ENCODE measurements at regions not wholly inside any gene's neighbourhood (a gene's known extent, or its start where the extent isn't known, plus 50 kb on each side); places are given as distances from the start of the nearest gene placed in this dataset.
A peak's percentile ranks its signal among the peaks of the same experiment; 100 is the strongest.
"Not testable (repeated sequence)": the region's sequence is repeated elsewhere in the genome, so short reads cannot be mapped to it uniquely, and the experiment has no call there.

DNA sequence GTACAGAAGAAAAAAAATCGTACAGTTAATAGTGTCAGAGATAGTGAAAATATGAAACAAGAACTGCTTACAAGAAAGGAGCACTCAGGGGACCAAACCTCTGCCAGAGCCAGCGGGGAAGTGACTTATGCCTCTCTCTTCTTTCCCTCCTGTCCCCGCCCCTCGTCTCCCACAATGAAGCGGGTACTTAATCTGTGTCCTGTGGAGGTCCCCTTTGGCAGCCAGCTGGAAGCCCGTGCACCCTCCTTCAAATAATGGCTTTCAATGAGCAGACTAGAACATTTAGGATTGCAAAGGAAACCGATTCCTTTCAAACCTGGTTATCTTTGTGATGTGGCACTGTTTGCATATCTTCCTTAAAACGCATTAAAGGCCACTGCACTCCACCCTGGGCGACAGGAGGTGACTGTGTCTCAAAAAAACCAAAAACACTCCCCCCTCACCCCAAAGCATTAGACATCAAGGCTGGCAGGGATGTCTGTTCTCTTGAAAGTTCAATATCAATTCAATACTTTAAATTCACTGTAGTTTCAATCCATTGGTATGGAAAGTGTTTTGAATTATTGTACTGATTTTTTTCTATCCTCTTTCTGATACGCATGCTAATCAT lies 51.7 kb downstream of the PPIAL4C start:
- DNase-seq; intact Hi-C loops (cut with DNase I): not testable (repeated sequence)

DNA sequence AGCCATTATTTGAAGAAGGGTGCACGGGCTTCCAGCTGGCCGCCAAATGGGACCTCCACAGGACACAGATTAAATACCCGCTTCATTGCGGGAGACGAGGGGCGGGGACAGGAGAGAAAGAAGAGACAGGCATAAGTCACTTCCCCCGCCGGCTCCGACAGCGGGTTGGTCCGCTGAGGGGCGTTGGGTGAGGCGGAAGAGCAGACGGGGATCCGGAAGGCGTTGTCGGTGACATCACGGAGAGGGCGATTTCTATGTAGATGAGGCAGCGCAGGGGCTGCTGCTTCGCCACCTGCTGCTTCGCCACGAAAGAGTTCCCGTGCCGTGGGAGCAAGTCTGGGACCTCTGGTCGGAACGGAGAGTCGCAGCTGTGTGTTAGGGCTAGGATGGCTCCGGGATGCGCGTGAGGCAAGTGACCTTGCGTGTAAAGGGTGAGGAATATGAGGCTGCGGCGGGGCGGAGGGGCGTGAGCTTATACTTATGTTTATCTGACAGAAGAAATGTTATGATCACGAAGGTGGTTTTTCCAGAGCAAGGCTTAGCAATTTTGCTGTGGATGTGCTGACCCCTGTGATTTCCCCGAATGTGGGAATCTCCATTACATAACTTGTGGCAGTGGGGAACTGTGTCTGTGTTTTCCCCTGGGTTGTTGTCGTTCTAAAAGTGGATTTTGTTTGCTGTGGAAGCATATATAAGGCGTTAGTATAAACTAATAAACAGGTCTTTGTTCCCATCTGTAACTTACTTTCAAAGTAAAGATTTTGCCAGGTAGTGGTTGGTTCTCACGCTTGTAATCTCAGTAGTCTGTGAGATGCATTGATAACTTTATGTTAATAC lies 52.9 kb downstream of the PPIAL4C start:
- peak; percentile 97 to 99 for ATAC-seq
- intact Hi-C loops (cut with DNase I): not testable (repeated sequence)
- peak; percentile 92 for DNase-seq

More for the DNA sequence above, 51.7 kb downstream of the PPIAL4C start:
- not testable (repeated sequence) for ATAC-seq

DNA sequence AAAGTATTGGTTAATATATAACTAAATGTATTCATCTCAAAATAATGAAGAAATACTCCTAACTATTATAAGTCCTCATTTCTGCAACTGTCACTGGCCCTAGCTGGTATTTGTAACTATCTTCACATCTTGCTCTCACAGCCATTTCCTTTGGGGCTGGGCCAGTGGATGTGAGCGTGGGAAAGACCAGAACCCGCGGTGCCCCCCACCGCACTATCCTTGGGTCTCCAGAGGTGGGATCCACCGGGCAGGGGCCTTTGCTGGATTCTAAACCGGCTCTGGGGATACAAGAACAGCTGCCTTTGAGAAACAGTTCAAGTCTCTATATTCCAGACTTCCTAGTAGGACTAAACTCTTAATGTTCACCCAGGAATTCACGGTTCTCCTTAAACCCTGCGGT lies 54.8 kb downstream of the PPIAL4C start:
- ATAC-seq; DNase-seq; intact Hi-C loops (cut with DNase I): not testable (repeated sequence)

DNA sequence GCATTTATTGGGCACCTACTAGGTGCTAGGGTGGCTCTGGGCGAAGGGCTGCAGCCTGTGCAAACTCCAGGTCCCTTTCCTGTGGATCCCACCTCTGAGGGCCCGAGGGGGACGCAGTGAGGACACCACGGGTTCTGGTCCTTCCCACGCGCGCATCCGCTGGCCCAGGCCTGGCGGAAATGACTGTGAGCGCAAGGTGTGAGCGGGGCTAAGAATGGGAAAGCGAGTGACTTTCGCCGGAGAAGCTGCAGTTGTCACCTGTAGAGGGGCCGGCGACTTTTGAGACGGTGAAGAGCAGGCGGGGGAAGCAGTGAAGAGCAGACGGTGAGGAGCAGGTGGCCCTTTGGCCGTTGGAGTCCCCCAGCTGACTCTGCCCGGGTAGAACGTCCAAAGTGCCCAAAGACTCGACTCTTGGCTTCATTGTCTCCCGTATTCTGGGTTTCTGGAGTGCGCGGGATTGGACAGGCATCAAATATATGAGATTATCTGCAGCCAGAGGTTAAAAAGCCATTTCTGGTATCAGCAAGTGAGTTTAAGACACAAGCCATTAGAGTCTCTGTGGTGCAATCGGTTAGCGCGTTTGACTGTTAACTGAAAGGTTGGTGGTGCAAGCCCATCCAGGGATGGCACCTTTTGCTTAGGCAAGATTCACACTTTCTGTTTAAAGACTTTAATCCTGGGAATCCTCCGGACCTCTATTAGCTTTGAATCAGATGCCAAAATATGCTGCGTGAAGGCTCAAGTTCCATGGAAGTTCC lies 55.4 kb downstream of the PPIAL4C start:
- DNase-seq; intact Hi-C loops (cut with DNase I); ATAC-seq: not testable (repeated sequence)

DNA sequence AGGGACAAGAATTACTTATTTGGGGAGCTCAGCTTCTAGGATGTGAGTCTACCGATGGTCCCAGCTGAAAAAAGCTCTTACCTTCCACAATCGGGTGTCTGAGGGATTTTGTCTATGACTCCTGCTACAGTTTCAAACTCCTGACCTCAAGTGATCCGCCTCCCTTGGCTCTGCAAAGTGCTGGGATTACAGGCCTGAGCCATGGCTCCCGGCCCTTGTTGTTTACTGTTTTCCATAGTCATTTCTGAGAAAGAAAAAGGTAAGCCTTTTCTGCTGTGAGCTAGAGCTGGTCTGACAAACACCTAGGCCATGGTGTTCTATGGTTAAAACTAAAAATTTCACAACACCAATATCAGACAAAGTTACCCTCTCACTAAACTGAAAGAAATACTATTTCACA lies 57.5 kb downstream of the PPIAL4C start:
- intact Hi-C loops (cut with DNase I); ATAC-seq; DNase-seq: not testable (repeated sequence)

DNA sequence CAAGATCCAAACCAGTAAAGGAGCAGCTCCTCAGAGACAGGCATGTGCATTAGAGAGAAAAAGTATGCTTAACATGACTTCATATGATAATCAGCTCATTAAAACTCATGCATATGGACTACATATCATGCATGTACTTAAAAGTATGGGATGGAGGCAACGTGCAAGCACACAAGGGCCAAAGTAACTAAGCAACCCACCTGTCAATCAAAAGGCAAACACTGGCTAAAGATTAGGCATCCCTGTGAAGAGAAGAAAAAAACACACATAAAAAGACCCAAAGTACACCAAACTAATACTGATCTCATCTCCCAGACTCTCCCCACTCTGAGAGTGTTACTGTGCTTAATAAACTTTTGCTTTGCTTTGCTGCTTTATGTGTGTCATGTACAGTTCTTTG lies 61.2 kb downstream of the PPIAL4C start:
- ATAC-seq; DNase-seq; intact Hi-C loops (cut with DNase I): not testable (repeated sequence)

DNA sequence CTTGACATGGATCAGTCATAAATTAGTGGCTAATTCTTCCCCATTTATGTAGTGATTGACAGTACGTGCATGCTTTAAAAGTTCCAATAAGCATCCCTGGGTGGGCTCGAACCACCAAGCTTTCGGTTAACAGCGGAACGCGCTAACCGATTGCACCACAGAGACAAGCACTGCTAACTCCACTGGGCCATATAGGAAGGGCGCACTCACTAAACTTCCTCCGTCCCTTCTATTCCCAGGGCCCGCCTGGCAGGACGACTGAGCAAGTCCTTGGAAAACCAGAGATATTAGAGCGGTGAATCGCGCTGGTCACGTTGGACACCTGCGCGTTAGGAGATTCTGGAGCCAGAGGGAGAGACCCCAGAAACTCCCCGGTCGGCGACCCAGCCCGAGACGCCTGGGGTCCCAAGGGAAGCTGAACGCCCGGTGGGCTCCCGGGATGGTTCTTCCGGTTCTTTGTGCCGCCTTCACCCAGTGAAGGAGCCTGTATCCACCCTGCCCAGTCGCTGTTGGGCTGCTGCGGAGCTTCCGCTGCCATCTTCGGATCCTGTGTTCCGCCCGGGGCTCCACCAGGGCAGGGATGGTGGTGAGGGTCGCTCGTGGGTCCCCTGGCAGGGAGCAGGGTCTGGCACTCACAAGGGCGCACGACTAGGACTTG lies 62.8 kb downstream of the PPIAL4C start:
- ATAC-seq: peak; percentile 44 to 74
- DNase-seq; intact Hi-C loops (cut with DNase I): not testable (repeated sequence)

DNA sequence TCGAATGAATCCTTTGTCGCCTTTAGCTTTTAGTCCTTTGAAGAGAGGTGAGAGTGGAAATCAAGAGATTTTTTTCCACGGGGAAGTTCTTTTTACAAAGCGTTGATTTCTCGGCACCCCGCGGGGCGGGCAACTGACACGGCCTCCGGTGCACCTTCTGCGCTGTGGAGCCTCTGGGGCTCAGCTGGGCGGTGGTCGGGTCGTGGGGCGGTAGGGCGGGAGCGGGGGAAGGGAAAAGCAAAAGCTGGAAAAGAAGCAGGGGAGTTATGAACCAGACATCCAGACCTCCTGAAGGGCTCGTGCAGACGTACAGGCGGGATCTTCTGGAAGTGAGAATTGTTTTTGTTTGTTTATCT lies 63.3 kb downstream of the PPIAL4C start:
- intact Hi-C loops (cut with DNase I); DNase-seq: not testable (repeated sequence)
- ATAC-seq: peak in 1 of 2 donors; percentile 58

DNA sequence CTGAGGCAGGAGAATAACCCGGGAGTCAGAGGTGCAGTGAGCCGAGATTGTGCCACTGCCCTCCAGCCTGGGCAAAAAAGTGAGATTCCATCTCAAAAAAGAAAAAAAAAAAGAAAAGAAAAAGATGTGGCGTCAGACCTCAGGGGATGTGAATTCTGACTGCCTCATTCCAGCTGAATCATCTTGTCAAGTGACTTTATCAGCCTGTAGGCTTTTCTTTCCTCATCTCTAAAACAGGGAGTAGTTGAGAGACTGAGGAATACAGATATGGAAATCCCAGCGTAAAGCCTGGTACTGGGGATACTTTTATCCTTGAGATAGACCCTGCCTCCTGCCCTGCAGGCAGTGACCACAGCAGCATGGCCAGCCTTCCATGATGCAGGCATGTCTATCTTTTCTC lies 74.1 kb downstream of the PPIAL4C start:
- intact Hi-C loops (cut with DNase I); ATAC-seq; DNase-seq: not testable (repeated sequence)

DNA sequence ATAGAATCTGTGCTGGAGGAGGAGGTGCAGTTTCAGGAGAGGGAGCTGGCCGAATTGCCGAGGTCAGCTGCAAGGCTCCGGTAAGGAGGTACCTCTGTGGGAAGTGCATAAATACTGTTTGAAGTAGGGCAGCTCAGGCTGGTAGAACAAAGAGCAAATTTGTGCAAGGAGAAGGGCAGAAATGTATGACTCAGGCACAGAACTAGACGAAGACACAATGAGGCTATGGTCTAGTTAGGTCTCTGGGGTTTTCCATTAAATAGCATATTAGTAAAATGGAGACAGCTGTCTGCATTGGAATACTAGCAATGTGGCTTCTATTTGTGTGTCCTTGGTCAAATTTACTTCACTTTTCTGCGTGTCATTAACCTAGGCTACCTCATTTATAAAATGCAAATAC lies 74.5 kb downstream of the PPIAL4C start:
- DNase-seq; ATAC-seq; intact Hi-C loops (cut with DNase I): not testable (repeated sequence)

DNA sequence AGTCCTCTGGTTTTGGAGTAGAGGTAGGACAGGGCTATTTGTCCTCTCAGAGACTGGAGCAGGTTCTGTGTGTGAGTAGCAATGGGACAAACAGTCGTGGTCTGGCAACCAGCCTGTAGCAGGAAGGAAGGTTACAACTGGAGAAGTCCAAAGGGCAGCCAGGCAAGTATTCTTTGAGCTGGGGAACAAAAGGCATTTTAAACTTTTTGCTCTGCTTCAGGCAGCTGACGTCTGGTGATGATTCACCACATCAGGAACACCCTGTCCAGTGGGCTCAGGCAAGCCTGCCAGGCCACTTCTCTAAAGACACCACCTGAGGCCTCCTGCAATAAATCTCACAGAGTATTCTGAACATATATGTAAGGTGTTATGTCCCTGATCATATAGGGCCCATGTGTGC lies 81.0 kb downstream of the PPIAL4C start:
- DNase-seq; intact Hi-C loops (cut with DNase I): not testable (repeated sequence)
- peak in 1 of 2 donors; percentile 18 for ATAC-seq

DNA sequence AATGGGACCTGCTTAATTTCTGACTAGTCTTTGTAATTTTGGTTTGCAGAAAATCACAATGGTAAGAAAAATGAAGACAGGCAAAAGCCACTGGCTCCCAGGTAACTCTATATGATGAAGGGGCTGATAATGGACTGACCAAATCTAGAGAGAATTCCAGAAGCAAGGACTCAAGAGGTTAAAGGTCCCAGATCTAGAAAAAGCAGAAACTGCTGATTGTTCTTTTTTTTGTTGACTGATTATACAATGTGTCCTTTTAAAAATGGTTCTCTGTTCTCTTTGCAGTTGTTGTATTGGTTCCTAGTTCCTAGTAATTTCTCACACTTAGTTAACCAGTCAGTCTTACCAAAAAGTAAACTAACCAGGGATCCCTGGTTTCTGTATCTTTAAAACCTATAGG lies 81.4 kb downstream of the PPIAL4C start:
- DNase-seq; ATAC-seq; intact Hi-C loops (cut with DNase I): not testable (repeated sequence)

DNA sequence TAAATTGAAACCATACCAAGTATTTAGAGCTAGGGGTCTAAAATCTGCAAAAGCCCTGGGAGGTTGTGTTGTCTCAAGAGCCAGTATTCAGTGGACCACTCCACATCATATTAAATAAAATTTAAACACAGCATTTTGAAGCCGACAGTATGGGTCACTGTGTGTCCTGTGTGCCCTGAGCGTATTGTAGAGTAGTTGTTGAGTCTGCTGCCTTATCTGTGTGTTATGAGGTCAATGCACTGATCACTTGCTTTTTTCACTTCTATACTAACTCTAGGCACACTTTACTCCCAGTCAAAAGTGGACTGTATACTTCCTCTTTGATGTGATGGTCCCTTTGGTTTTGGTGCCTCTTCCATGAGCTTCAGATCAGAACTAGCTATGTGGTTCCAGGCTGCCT lies 81.9 kb downstream of the PPIAL4C start:
- ATAC-seq; DNase-seq; intact Hi-C loops (cut with DNase I): not testable (repeated sequence)

DNA sequence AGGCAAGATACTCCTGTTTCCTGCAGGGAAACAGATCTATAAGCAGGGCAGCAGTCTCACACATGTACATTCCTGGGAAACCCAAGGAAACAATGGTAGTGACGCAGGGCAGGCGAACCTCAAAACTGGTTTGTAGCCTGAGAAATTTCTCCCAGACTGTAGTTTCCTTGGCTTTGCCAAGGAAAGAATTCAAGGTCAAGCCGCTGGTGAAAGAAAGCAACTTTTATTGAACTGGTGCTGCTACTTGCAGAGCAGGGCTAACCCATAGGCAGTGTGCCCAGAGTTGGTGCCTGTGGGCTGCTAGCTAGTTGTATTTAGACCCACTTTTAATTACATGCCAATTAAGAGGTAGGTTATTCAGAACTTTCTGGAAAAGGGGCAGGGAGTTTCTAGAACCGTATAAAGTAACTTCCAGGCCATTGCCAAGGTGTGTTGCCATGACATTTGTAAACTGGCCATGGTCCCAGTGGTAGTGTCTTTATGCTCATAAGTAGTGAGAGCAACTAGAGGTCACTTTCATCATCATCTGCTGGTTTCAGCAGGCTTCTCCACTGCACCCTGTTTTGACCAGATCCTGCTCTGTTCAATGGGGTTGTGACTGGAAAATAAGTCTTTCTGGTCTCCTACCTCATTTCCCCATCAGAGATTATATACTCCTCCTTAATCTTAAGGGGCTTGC lies 89.7 kb downstream of the PPIAL4C start:
- intact Hi-C loops (cut with DNase I); ATAC-seq; DNase-seq: not testable (repeated sequence)

DNA sequence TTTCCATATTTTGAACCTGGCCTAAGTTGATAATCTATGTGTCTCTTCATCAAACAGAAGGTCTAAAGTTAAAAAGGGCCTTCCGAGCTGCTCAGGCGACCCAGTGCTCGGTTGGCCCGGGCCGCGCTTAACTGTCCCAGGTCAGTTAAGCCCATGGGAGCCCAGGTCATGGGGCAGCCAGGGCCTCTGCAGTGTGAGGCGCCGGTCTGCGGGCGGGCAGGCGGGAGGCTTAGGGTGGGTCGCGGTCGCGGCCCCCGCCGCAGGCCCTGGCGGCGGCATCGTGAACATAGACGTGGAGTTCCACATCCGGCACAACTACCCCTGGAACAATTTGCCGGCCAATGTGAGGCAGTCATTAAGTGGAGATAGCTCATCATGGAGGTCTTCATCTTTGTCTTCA lies 91.3 kb downstream of the PPIAL4C start:
- DNase-seq; ATAC-seq; intact Hi-C loops (cut with DNase I): not testable (repeated sequence)

DNA sequence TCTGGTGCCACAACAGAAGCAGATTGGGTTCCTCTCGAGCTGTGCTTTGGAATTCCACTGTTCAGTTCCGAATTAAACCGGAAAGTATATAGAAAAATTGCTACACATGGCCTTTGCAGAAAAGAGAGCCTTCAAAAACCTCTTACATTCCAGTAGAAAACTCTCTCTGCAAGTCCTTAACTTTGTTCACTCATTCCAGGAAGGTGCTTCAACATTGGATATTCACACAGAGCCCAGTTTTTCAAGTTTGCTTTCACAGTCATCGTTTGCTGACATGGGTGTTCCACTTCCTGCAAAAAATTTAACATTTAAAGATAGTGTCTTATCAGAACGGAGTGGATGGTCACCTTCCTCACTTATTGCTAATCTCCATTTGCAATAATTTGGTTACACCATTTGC lies 93.7 kb downstream of the PPIAL4C start:
- intact Hi-C loops (cut with DNase I); ATAC-seq; DNase-seq: not testable (repeated sequence)

DNA sequence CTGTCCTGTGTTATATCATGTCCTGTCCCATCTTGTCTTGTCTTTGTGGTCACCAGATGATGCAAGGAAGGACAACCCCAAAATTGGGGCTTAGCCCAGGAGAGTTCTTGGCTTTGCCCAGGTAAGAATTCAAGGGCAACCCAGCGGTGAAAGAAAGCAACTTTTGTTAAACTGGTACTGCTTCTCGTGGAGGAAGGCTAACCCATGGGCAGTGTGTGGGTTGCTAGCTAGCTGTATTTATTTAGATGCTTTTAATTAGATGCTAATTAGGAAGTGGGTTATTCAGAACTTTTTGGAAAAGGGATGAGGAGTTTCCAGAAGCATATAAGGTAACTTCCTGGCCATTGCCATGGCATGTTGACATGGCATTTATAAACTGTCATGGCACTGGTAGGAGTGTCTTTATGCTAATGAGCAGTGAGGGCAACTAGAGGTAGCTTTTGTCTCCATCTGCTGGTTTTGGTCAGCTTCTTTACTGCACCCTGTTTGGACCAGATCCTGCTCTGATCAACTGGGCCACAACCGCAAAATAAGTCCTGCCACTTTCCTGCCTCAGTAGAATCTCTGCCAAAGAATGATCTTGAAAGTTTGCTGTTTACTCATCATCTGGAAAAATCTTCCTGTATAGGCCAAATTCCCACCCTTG lies 95.8 kb upstream of the FCGR1A start:
- ATAC-seq: peak; percentile 61 to 67
- DNase-seq; intact Hi-C loops (cut with DNase I): not testable (repeated sequence)

DNA sequence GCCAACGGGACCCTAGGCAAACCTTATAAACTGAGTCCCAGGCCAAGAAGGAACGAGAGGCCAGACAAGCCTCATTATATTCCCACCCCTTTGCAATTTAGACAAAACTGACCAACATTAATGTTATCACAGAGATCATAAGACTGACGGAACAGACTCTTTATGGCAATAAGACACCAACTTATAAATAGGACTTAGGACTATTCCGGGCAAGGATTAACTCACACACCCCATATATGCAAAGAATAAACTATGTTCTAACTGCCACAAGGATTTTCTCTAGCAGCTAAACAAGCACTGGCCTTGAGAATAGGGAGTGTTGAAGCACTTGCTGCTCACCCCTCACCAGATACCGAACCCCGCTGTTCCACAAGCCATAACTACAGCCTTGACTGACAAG lies 91.1 kb upstream of the FCGR1A start:
- intact Hi-C loops (cut with DNase I); ATAC-seq; DNase-seq: not testable (repeated sequence)
